IMR-90 (cell line): ENCODE measurements at regions not wholly inside any gene's neighbourhood (a gene's known extent, or its start where the extent isn't known, plus 50 kb on each side); places are given as distances from the start of the nearest gene placed in this dataset.

Experiments
- ATAC-seq: fragments of 200-7000 bp; cut with Tn5 transposase; 2 replicates; pipeline ENCODE4 v1.9.1; 2020; ENCODE audit warnings: low read depth, mild to moderate bottlenecking, moderate library complexity
- BruUV-seq: library from RNA; stranded (reverse); fragments of 400-500 nt; replicated peaks from 2 replicates; lab custom pipeline; 2021; lab: Mats Ljungman, UMichigan
- CTCF ChIA-PET: fragments of 300-600 bp; formaldehyde crosslinking; extraction: SDS; loops from one replicate; lab custom pipeline; 2021; ENCODE audit warnings: antibody characterized with exemption; lab: Yijun Ruan, JAX
- POLR2A ChIA-PET: fragments of 300-600 bp; sonication (Branson Sonifier 250); formaldehyde crosslinking; loops from one replicate; lab custom pipeline; 2022; ENCODE audit warnings: antibody characterized with exemption; ENCODE audit not compliant: unreplicated experiment; lab: Charles Lee
- DNase-seq: peaks from one replicate; pipeline ENCODE4 v3.0.0; 2013
- H2AFZ ChIP-seq: replicated peaks from 2 replicates; pipeline ENCODE3; 2013; ENCODE audit warnings: low read length, mild to moderate bottlenecking; ENCODE audit not compliant: poor library complexity
- H2AK5ac ChIP-seq: 2 replicates; pipeline ENCODE4 v1.6.1; 2013; ENCODE audit warnings: low read depth, low read length, inconsistent platforms
- H2AK9ac ChIP-seq: replicated peaks from 2 replicates; pipeline ENCODE3; 2013; ENCODE audit warnings: mild to moderate bottlenecking, low read depth, low read length, moderate library complexity; ENCODE audit not compliant: poor library complexity
- H2BK120ac ChIP-seq: 2 replicates; pipeline ENCODE4 v1.6.1; 2013; ENCODE audit warnings: low read depth, low read length, inconsistent platforms
- H2BK15ac ChIP-seq: 3 replicates; pipeline ENCODE4 v1.6.1; 2013; ENCODE audit warnings: low read depth, low read length, inconsistent platforms
- H2BK20ac ChIP-seq: 2 replicates; pipeline ENCODE4 v1.6.1; 2013; ENCODE audit warnings: low read depth, mild to moderate bottlenecking, inconsistent platforms, low read length, moderate library complexity
- H2BK5ac ChIP-seq: 2 replicates; pipeline ENCODE4 v1.6.1; 2013; ENCODE audit warnings: mild to moderate bottlenecking, low read depth, low read length, inconsistent platforms; ENCODE audit not compliant: poor library complexity, severe bottlenecking
- H3K14ac ChIP-seq: replicated peaks from 2 replicates; pipeline ENCODE4 v1.6.1; 2013; ENCODE audit warnings: low read depth, low read length, inconsistent platforms
- H3K18ac ChIP-seq: 2 replicates; pipeline ENCODE4 v1.6.1; 2013; ENCODE audit warnings: low read depth, low read length, control low read depth
- H3K23ac ChIP-seq: 2 replicates; pipeline ENCODE4 v1.6.1; 2013; ENCODE audit warnings: low read depth, low read length, inconsistent platforms
- H3K27ac ChIP-seq: 2 replicates; pipeline ENCODE4 v1.5.1; 2013; ENCODE audit warnings: mild to moderate bottlenecking, control low read depth, low read length; ENCODE audit not compliant: insufficient read depth
- H3K27me3 ChIP-seq: 2 replicates; pipeline ENCODE4 v1.6.1; 2013; ENCODE audit warnings: low read length; ENCODE audit not compliant: control insufficient read depth, insufficient read depth
- H3K36me3 ChIP-seq: 2 replicates; pipeline ENCODE4 v1.6.1; 2013; ENCODE audit warnings: low read length, mixed read lengths; ENCODE audit not compliant: control insufficient read depth, insufficient read depth
- H3K4ac ChIP-seq: 2 replicates; pipeline ENCODE4 v1.6.1; 2013; ENCODE audit warnings: low read depth, low read length, inconsistent platforms
- H3K4me1 ChIP-seq: 2 replicates; pipeline ENCODE4 v1.6.1; 2013; ENCODE audit warnings: low read length, mixed read lengths; ENCODE audit not compliant: control insufficient read depth, insufficient read depth
- H3K4me2 ChIP-seq: 2 replicates; pipeline ENCODE4 v1.6.1; 2013; ENCODE audit warnings: low read depth, mild to moderate bottlenecking, control low read depth, low read length, moderate library complexity
- H3K4me3 ChIP-seq: 2 replicates; pipeline ENCODE4 v1.5.1; 2013; ENCODE audit warnings: low read depth, mild to moderate bottlenecking, control low read depth, low read length, moderate library complexity; ENCODE audit not compliant: insufficient read depth
- H3K56ac ChIP-seq: 2 replicates; pipeline ENCODE4 v1.6.1; 2013; ENCODE audit warnings: low read length, inconsistent platforms; ENCODE audit not compliant: insufficient read depth; ENCODE audit errors: extremely low read depth
- H3K79me1 ChIP-seq, 2 experiments: 2 replicates each; pipeline ENCODE4 v1.6.1; 2013; ENCODE audit warnings: low read length in 2 of 2, inconsistent platforms in 1 of 2, low read depth in 1 of 2
- H3K9ac ChIP-seq: 2 replicates; pipeline ENCODE4 v1.6.1; 2013; ENCODE audit warnings: low read depth, low read length, control low read depth
- H3K9me1 ChIP-seq: 2 replicates; pipeline ENCODE4 v1.6.1; 2013; ENCODE audit warnings: low read length, inconsistent platforms; ENCODE audit not compliant: insufficient read depth
- H3K9me3 ChIP-seq: 2 replicates; pipeline ENCODE4 v1.6.1; 2013; ENCODE audit warnings: low read length; ENCODE audit not compliant: control insufficient read depth, insufficient read depth
- H4K20me1 ChIP-seq: 2 replicates; pipeline ENCODE4 v1.6.1; 2013; ENCODE audit warnings: low read length, inconsistent platforms; ENCODE audit not compliant: insufficient read depth
- H4K5ac ChIP-seq: 2 replicates; pipeline ENCODE4 v1.6.1; 2013; ENCODE audit warnings: mild to moderate bottlenecking, low read depth, low read length, control low read depth
- H4K8ac ChIP-seq, 2 experiments: 2 replicates each; pipeline ENCODE4 v1.6.1; 2013; ENCODE audit warnings: low read depth in 2 of 2, low read length in 2 of 2, control low read depth in 1 of 2, inconsistent platforms in 1 of 2
- H4K91ac ChIP-seq: 2 replicates; pipeline ENCODE4 v1.6.1; 2013; ENCODE audit warnings: low read depth, low read length, inconsistent platforms; ENCODE audit not compliant: insufficient read depth
- FOS ChIP-seq: fragments of 150-350 bp; IDR thresholded peaks from 2 replicates; pipeline ENCODE4 v1.6.1; 2016; ENCODE audit warnings: low read depth, low read length
- MAZ ChIP-seq: IDR thresholded peaks from 2 replicates; pipeline ENCODE4 v1.6.1; 2012; ENCODE audit warnings: low read depth, mild to moderate bottlenecking, low read length, improper control_type of control experiment, moderate library complexity, borderline replicate concordance
- MXI1 ChIP-seq: IDR thresholded peaks from 2 replicates; pipeline ENCODE4 v1.6.1; 2012; ENCODE audit warnings: low read depth, mild to moderate bottlenecking, low read length, moderate library complexity, borderline replicate concordance
- RAD21 ChIP-seq: IDR thresholded peaks from 2 replicates; pipeline ENCODE4 v1.6.1; 2012; ENCODE audit warnings: low read length, improper control_type of control experiment
- RCOR1 ChIP-seq: IDR thresholded peaks from 2 replicates; pipeline ENCODE4 v1.6.1; 2012; ENCODE audit warnings: mild to moderate bottlenecking, low read length, improper control_type of control experiment; ENCODE audit not compliant: insufficient replicate concordance
- WGBS, 2 experiments: methylation state at CpG; one replicate each; pipeline versions ENCODE4 v1.1.5 to v1.1.7; 2013; ENCODE audit warnings: missing lambda C conversion rate in 2 of 2; ENCODE audit not compliant: insufficient read length in 1 of 2; ENCODE audit errors: extremely low coverage in 2 of 2; 5-methylcytosine and 5-hydroxymethylcytosine counted together
- dilution Hi-C: fragments of 300-500 bp; cut with HindIII; formaldehyde crosslinking; loops from one replicate; pipeline ENCODE4 v1.14.3; 2018; ENCODE audit warnings: low sequenced_read_pairs; ENCODE audit not compliant: unreplicated experiment
- in situ Hi-C: fragments of 300-500 bp; cut with MboI; formaldehyde crosslinking; loops from 3 replicates; pipeline ENCODE4 v1.14.3; 2019; ENCODE audit warnings: low sequenced_read_pairs, inconsistent platforms, mixed read lengths
- intact Hi-C: fragments of 100-400 bp; cut with micrococcal nuclease; formaldehyde crosslinking; loops from 2 replicates; pipeline ENCODE4 v1.10.0; 2022

DNA sequence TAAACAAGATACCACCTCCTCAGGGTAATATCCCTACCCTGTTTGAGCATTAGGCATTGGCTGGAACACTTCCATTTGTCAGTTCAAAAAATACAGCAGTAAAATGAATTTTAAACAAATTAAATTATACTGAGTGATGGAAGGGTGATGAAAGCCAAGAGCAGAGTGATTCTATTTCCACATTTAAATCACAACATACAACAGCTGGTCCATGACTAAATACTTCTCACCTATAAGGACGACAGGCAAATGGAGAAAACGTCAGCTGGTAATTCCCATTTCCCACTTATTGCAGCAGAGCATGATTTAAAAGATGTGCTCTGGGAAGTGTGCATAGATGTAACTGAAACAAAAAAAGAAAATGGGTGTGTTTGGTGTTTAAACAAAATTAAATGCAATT, 543.6 kb upstream of the DAB2 start:
- Histone ChIP-seq H2AFZ (no peak overlapping the region), H3K18ac (no peak overlapping the region), H3K4ac (no peak overlapping the region), H2BK20ac (no peak overlapping the region), H3K27ac (no peak overlapping the region), H4K91ac (no peak overlapping the region), H2BK15ac (no peak overlapping the region), H2BK5ac (no peak overlapping the region), H3K56ac (no peak overlapping the region), H3K36me3 (no peaks in the 10 kb centered on the region), H4K20me1 (no peaks in the 10 kb centered on the region), H3K23ac (no peak overlapping the region), H2AK9ac (no peak overlapping the region), H3K27me3 (peaks cover 3% of the 10 kb centered on the region; the same call in 1 of the 2 replicates), H2BK120ac (no peak overlapping the region), H3K14ac (no peak overlapping the region), H2AK5ac (no peak overlapping the region), H3K9ac (no peak overlapping the region), H4K5ac (no peak overlapping the region), H3K9me3 (no peaks in the 10 kb centered on the region), H3K4me2 (no peak overlapping the region), H3K4me1 (no peaks in the 10 kb centered on the region), H3K4me3 (no peak overlapping the region), H3K9me1 (no peaks in the 10 kb centered on the region), H3K79me1 (no peaks in the 10 kb centered on the region), H4K8ac (no peak overlapping the region)
- no peak for ATAC-seq
- in situ Hi-C loops (no loop called here), dilution Hi-C loops (no loop called here), intact Hi-C loops (no loop called here)
- no CpG with 5 or more reads among the region's 2 CpGs for WGBS, 2 experiments
- TF ChIP-seq RCOR1 (no peak), MAZ (no peak), MXI1 (no peak), RAD21 (no peak), FOS (no peak)
- ChIA-PET POLR2A (no interaction called here), CTCF (no interaction called here)
- BruUV-seq, result no TSS peak
- DNase-seq, result no peak
